ENCODE measurements at regions not wholly inside any gene's neighbourhood (a gene's known extent, or its start where the extent isn't known, plus 50 kb on each side); places are given as distances from the start of the nearest gene placed in this dataset.

- peaks cover 0 to 6% (median 6%) of the 10 kb centered on the region in 3 donors for H3K27me3 Mint-ChIP-seq (ENCODE audit: low read depth in 3 of 3)
- no peaks in the 10 kb centered on the region for H4K20me1 ChIP-seq (ENCODE audit: insufficient read depth, low read length)
- H3K27me3 ChIP-seq (ENCODE audit: control insufficient read depth in 2 of 2, insufficient read depth in 2 of 2, low read length in 2 of 2): no peaks in the 10 kb centered on the region
- DNase-seq: no peak
- H3K9me3 ChIP-seq (replicated peaks in 1 of 2; ENCODE audit: control insufficient read depth in 1 of 2, insufficient read depth in 1 of 2, low read length in 2 of 2): no peaks in the 10 kb centered on the region
- no peaks in the 10 kb centered on the region for H3K79me2 ChIP-seq (ENCODE audit: insufficient read depth, low read length)
- no peak for TF ChIP-seq CTCF (IDR thresholded peaks at IDR 0.05)
- no peaks in the 10 kb centered on the region for H3K4me1 Mint-ChIP-seq
- H3K36me3 Mint-ChIP-seq: no peaks in the 10 kb centered on the region
- no peak overlapping the region for H3K9ac ChIP-seq (ENCODE audit: insufficient read depth, low read length, poor library complexity, severe bottlenecking)
- 80% methylated on average over 4 of the region's 4 CpGs for WGBS (ENCODE audit: insufficient coverage)
- no peak overlapping the region for H3K4me3 Mint-ChIP-seq
- H3K36me3 ChIP-seq (replicated peaks in 1 of 2; ENCODE audit: control insufficient read depth in 1 of 2, insufficient read depth in 2 of 2, low read length in 2 of 2): no peaks in the 10 kb centered on the region
- H3K4me3 ChIP-seq (replicated peaks in 1 of 3; ENCODE audit: low read depth in 2 of 3, low read length in 3 of 3): no peak overlapping the region
- no peak overlapping the region for H3K4me2 ChIP-seq (replicated peaks; ENCODE audit: extremely low read depth, low read length, poor library complexity, severe bottlenecking)
- H3K4me1 ChIP-seq (ENCODE audit: control insufficient read depth in 1 of 2, insufficient read depth in 2 of 2, low read length in 2 of 2): no peaks in the 10 kb centered on the region
- H2AFZ ChIP-seq (ENCODE audit: insufficient read depth, low read depth, low read length, poor library complexity, severe bottlenecking): no peak overlapping the region
- H3K9me3 Mint-ChIP-seq: peaks cover 0 to 9% (median 0%) of the 10 kb centered on the region in 7 donors
- intact Hi-C loops (cut with micrococcal nuclease): no loop called here
- H3K27ac ChIP-seq (ENCODE audit: low read depth in 1 of 2, low read length in 2 of 2): no peak overlapping the region
- H3K27ac Mint-ChIP-seq: no peak overlapping the region
Observed at GRCh38 chr10:33749790-33750189, 415.3 kb upstream of the NRP1 start.

GRCh38 chr10:33749067-33749735, 414.7 kb upstream of the NRP1 start:
- no peak overlapping the region for H3K4me3 Mint-ChIP-seq
- intact Hi-C loops (cut with micrococcal nuclease): no loop called here
- H3K4me1 Mint-ChIP-seq: no peaks in the 10 kb centered on the region

More at GRCh38 chr10:33749067-33749735, 414.7 kb upstream of the NRP1 start:
- no peaks in the 10 kb centered on the region for H4K20me1 ChIP-seq (ENCODE audit: insufficient read depth, low read length)
- H3K4me3 ChIP-seq (replicated peaks in 1 of 3; ENCODE audit: low read depth in 2 of 3, low read length in 3 of 3): no peak overlapping the region
- H3K4me2 ChIP-seq (replicated peaks; ENCODE audit: extremely low read depth, low read length, poor library complexity, severe bottlenecking): no peak overlapping the region
- no peak for DNase-seq
- H3K9me3 Mint-ChIP-seq: peaks cover 0 to 9% (median 0%) of the 10 kb centered on the region in 7 donors
- no peaks in the 10 kb centered on the region for H3K36me3 Mint-ChIP-seq
- H2AFZ ChIP-seq (ENCODE audit: insufficient read depth, low read depth, low read length, poor library complexity, severe bottlenecking): no peak overlapping the region
- H3K4me1 ChIP-seq (ENCODE audit: control insufficient read depth in 1 of 2, insufficient read depth in 2 of 2, low read length in 2 of 2): no peaks in the 10 kb centered on the region
- no peaks in the 10 kb centered on the region for H3K79me2 ChIP-seq (ENCODE audit: insufficient read depth, low read length)
- no CpG with 5 or more reads among the region's 2 CpGs for WGBS (ENCODE audit: insufficient coverage)
- no peak overlapping the region for H3K9ac ChIP-seq (ENCODE audit: insufficient read depth, low read length, poor library complexity, severe bottlenecking)
- H3K9me3 ChIP-seq (replicated peaks in 1 of 2; ENCODE audit: control insufficient read depth in 1 of 2, insufficient read depth in 1 of 2, low read length in 2 of 2): no peaks in the 10 kb centered on the region
- H3K27me3 ChIP-seq (ENCODE audit: control insufficient read depth in 2 of 2, insufficient read depth in 2 of 2, low read length in 2 of 2): no peaks in the 10 kb centered on the region
- H3K36me3 ChIP-seq (replicated peaks in 1 of 2; ENCODE audit: control insufficient read depth in 1 of 2, insufficient read depth in 2 of 2, low read length in 2 of 2): no peaks in the 10 kb centered on the region
- peaks cover 0 to 8% (median 6%) of the 10 kb centered on the region in 3 donors for H3K27me3 Mint-ChIP-seq (ENCODE audit: low read depth in 3 of 3)
- no peak overlapping the region for H3K27ac Mint-ChIP-seq
- no peak for TF ChIP-seq CTCF (IDR thresholded peaks at IDR 0.05)
- no peak overlapping the region for H3K27ac ChIP-seq (ENCODE audit: low read depth in 1 of 2, low read length in 2 of 2)

All from CD14-positive monocyte (primary cell).